ENCODE measurements at regions not wholly inside any gene's neighbourhood (a gene's known extent, or its start where the extent isn't known, plus 50 kb on each side); places are given as distances from the start of the nearest gene placed in this dataset.

DNA sequence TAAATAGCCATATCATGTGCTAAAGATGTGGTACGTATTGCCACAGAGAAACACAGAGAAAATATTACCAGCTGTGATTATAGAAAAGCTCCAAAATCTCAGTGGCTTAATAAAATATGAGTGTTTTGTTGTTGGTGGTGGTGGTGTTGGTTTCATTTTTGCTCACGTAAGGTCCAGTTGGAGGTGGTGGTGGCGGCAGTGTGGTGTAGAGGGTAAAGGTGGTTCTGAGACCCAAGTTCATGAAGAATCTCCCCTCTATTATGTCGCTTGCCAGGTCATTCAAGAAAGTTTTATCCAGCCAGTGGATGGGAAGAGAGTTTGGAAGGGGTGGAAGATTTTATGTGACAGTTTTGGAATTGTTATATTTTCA, 217.6 kb upstream of the SAMSN1 start:
- no peaks in the 10 kb centered on the region for H3K27me3 Mint-ChIP-seq
- no peaks in the 10 kb centered on the region for H3K27me3 ChIP-seq (replicated peaks in 1 of 2; ENCODE audit: control insufficient read depth in 2 of 2, extremely low read depth in 1 of 2, insufficient read depth in 2 of 2, low read length in 1 of 2)
- ATAC-seq (replicated peaks in 1 of 4) (no peak), DNase-seq (no peak)
- no peaks in the 10 kb centered on the region for H3K9me3 ChIP-seq
- no peak overlapping the region for H3K27ac Mint-ChIP-seq
- peaks cover 0 to 4% of the 10 kb centered on the region in 2 experiments for H3K4me1 ChIP-seq (ENCODE audit: control insufficient read depth in 1 of 2, extremely low read depth in 1 of 2, insufficient read depth in 2 of 2, low read length in 2 of 2)
- ChIA-PET CTCF (interaction anchor here in 1 of 2 donors (1.6 kb wide), 1 partner anchor 10 kb away, joined by 3 read pairs; no protein-coding TSS in a partner anchor), POLR2A (no interaction called here)
- H3K4me1 Mint-ChIP-seq: peaks cover 0 to 6% (median 6%) of the 10 kb centered on the region in 3 donors
- no peak overlapping the region for H3K4me3 ChIP-seq (ENCODE audit: control insufficient read depth in 1 of 2, extremely low read depth in 1 of 2, low read length in 1 of 2)
- H3K4me3 Mint-ChIP-seq: no peak overlapping the region
- no peak overlapping the region for H3K27ac ChIP-seq (ENCODE audit: low read length)
- no CpG with 5 or more reads among the region's 4 CpGs for WGBS (ENCODE audit: insufficient coverage)
- H3K36me3 Mint-ChIP-seq: no peaks in the 10 kb centered on the region
- no peaks in the 10 kb centered on the region for H3K9me3 Mint-ChIP-seq
- H3K36me3 ChIP-seq (ENCODE audit: control insufficient read depth in 2 of 2, extremely low read depth in 1 of 2, insufficient read depth in 1 of 2, low read length in 1 of 2): no peaks in the 10 kb centered on the region

- ChIA-PET CTCF (interaction anchor here in 1 of 2 donors (0.8 to 1.6 kb wide), 3 partner anchors 11 to 33 kb away, joined by 3 read pairs; no protein-coding TSS in a partner anchor), POLR2A (no interaction called here)
- Histone ChIP-seq H3K4me3 (ENCODE audit: control insufficient read depth in 1 of 2, extremely low read depth in 1 of 2, low read length in 1 of 2) (no peak overlapping the region), H3K9me3 (no peaks in the 10 kb centered on the region), H3K27ac (ENCODE audit: low read length) (peak overlapping the region; percentile 23), H3K4me1 (ENCODE audit: control insufficient read depth in 1 of 2, extremely low read depth in 1 of 2, insufficient read depth in 2 of 2, low read length in 2 of 2) (peaks cover 0 to 4% of the 10 kb centered on the region in 2 experiments), H3K27me3 (replicated peaks in 1 of 2; ENCODE audit: control insufficient read depth in 2 of 2, extremely low read depth in 1 of 2, insufficient read depth in 2 of 2, low read length in 1 of 2) (no peaks in the 10 kb centered on the region), H3K36me3 (ENCODE audit: control insufficient read depth in 2 of 2, extremely low read depth in 1 of 2, insufficient read depth in 1 of 2, low read length in 1 of 2) (no peaks in the 10 kb centered on the region)
- Mint-ChIP-seq H3K27ac (no peak overlapping the region), H3K4me3 (no peak overlapping the region), H3K4me1 (peaks cover 0 to 6% (median 6%) of the 10 kb centered on the region in 3 donors), H3K9me3 (no peaks in the 10 kb centered on the region), H3K36me3 (no peaks in the 10 kb centered on the region), H3K27me3 (no peaks in the 10 kb centered on the region)
- DNase-seq: peak in 1 of 35 experiments; percentile 26
- WGBS (ENCODE audit: insufficient coverage): 30% methylated on average over 2 of the region's 4 CpGs
- peak; percentile 72 to 84 (median 74) for ATAC-seq (replicated peaks in 1 of 4)
Observed at GRCh38 chr21:14762734-14763694, 216.9 kb upstream of the SAMSN1 start.

GRCh38 chr21:14762327-14762726, 216.2 kb upstream of the SAMSN1 start:
- peaks cover 0 to 6% (median 6%) of the 10 kb centered on the region in 3 donors for H3K4me1 Mint-ChIP-seq
- Histone ChIP-seq H3K4me3 (ENCODE audit: control insufficient read depth in 1 of 2, extremely low read depth in 1 of 2, low read length in 1 of 2) (no peak overlapping the region), H3K36me3 (ENCODE audit: control insufficient read depth in 2 of 2, extremely low read depth in 1 of 2, insufficient read depth in 1 of 2, low read length in 1 of 2) (no peaks in the 10 kb centered on the region), H3K9me3 (no peaks in the 10 kb centered on the region), H3K4me1 (ENCODE audit: control insufficient read depth in 1 of 2, extremely low read depth in 1 of 2, insufficient read depth in 2 of 2, low read length in 2 of 2) (peaks cover 0 to 4% of the 10 kb centered on the region in 2 experiments), H3K27me3 (replicated peaks in 1 of 2; ENCODE audit: control insufficient read depth in 2 of 2, extremely low read depth in 1 of 2, insufficient read depth in 2 of 2, low read length in 1 of 2) (no peaks in the 10 kb centered on the region), H3K27ac (ENCODE audit: low read length) (no peak overlapping the region)
- no CpG with 5 or more reads among the region's 1 CpG for WGBS (ENCODE audit: insufficient coverage)
- peak overlapping the region in 1 of 2 donors; percentile 12 for H3K27ac Mint-ChIP-seq
- ChIA-PET POLR2A (no interaction called here), CTCF (interaction anchor here in 1 of 2 donors (0.5 to 1.6 kb wide), 4 partner anchors 11 to 34 kb away, joined by 3 read pairs; no protein-coding TSS in a partner anchor)
- H3K9me3 Mint-ChIP-seq: no peaks in the 10 kb centered on the region
- no peaks in the 10 kb centered on the region for H3K36me3 Mint-ChIP-seq
- DNase-seq (no peak), ATAC-seq (replicated peaks in 1 of 4) (no peak)
- H3K4me3 Mint-ChIP-seq: no peak overlapping the region
- H3K27me3 Mint-ChIP-seq: no peaks in the 10 kb centered on the region

GRCh38 chr21:14759285-14759684, 213.2 kb upstream of the SAMSN1 start:
- Mint-ChIP-seq H3K9me3 (peaks cover 0 to 5% (median 3%) of the 10 kb centered on the region in 3 donors), H3K27me3 (no peaks in the 10 kb centered on the region), H3K36me3 (peaks cover 7% of the 10 kb centered on the region), H3K4me3 (no peak overlapping the region), H3K4me1 (peaks cover 0 to 6% (median 6%) of the 10 kb centered on the region in 3 donors), H3K27ac (no peak overlapping the region)
- Histone ChIP-seq H3K27ac (ENCODE audit: low read length) (no peak overlapping the region), H3K4me3 (ENCODE audit: control insufficient read depth in 1 of 2, extremely low read depth in 1 of 2, low read length in 1 of 2) (no peak overlapping the region), H3K27me3 (replicated peaks in 1 of 2; ENCODE audit: control insufficient read depth in 2 of 2, extremely low read depth in 1 of 2, insufficient read depth in 2 of 2, low read length in 1 of 2) (no peaks in the 10 kb centered on the region), H3K9me3 (no peaks in the 10 kb centered on the region), H3K4me1 (ENCODE audit: control insufficient read depth in 1 of 2, extremely low read depth in 1 of 2, insufficient read depth in 2 of 2, low read length in 2 of 2) (peaks cover 0 to 4% of the 10 kb centered on the region in 2 experiments), H3K36me3 (ENCODE audit: control insufficient read depth in 2 of 2, extremely low read depth in 1 of 2, insufficient read depth in 1 of 2, low read length in 1 of 2) (no peaks in the 10 kb centered on the region)
- CTCF ChIA-PET: no interaction called here
- DNase-seq (no peak), ATAC-seq (replicated peaks in 1 of 4) (no peak)
- POLR2A ChIA-PET: no interaction called here

GRCh38 chr21:14758849-14759248, 212.7 kb upstream of the SAMSN1 start:
- Mint-ChIP-seq H3K27me3 (no peaks in the 10 kb centered on the region), H3K27ac (no peak overlapping the region), H3K9me3 (peaks cover 0 to 6% (median 3%) of the 10 kb centered on the region in 3 donors), H3K4me3 (no peak overlapping the region), H3K36me3 (peaks cover 7% of the 10 kb centered on the region), H3K4me1 (peaks cover 0 to 6% (median 6%) of the 10 kb centered on the region in 3 donors)
- ChIA-PET POLR2A (no interaction called here), CTCF (no interaction called here)
- Histone ChIP-seq H3K9me3 (no peaks in the 10 kb centered on the region), H3K27ac (ENCODE audit: low read length) (no peak overlapping the region), H3K4me3 (ENCODE audit: control insufficient read depth in 1 of 2, extremely low read depth in 1 of 2, low read length in 1 of 2) (no peak overlapping the region), H3K27me3 (replicated peaks in 1 of 2; ENCODE audit: control insufficient read depth in 2 of 2, extremely low read depth in 1 of 2, insufficient read depth in 2 of 2, low read length in 1 of 2) (no peaks in the 10 kb centered on the region), H3K36me3 (ENCODE audit: control insufficient read depth in 2 of 2, extremely low read depth in 1 of 2, insufficient read depth in 1 of 2, low read length in 1 of 2) (no peaks in the 10 kb centered on the region), H3K4me1 (ENCODE audit: control insufficient read depth in 1 of 2, extremely low read depth in 1 of 2, insufficient read depth in 2 of 2, low read length in 2 of 2) (peaks cover 0 to 4% of the 10 kb centered on the region in 2 experiments)
- DNase-seq: no peak
- ATAC-seq (replicated peaks in 1 of 4): no peak

DNA sequence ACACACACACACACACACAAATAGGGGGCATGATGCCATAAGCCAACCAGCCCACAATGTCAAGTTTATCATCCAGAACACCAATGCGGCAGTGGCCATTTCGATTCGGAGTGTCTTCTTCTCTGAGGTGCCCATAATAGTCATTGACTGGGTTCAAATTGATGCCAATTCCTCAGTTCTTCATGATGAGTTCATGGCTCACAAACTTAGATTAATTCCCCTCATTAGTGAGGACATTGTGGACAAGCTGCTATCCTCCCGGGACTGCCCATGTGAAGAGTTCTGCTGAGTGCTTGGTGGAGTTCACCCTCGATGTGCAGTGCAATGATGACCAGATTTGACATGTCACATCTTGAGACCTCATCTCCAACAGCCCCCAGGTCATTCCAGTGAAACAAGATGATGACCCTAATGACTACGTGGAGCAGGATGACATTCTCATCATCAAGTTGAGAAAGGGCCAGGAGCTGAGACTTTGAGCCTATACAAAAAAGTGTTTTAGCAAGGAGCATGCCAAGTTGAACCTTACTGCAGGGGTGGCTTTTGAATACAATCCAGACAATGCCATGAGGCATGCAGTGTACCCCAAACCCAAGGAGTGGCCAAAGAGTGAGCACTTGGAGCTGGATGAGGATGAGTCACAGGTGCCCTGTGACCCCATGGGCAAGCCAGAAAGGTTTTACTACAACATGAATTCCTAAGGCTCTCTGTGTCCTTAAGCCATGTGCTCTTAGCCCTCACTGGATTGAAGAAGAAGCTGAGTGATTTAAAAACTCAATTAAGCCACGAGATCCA, 211.6 kb upstream of the SAMSN1 start:
- WGBS (ENCODE audit: insufficient coverage): 96% methylated on average over 4 of the region's 7 CpGs

More for the DNA sequence above, 211.6 kb upstream of the SAMSN1 start:
- H3K27me3 ChIP-seq (replicated peaks in 1 of 2; ENCODE audit: control insufficient read depth in 2 of 2, extremely low read depth in 1 of 2, insufficient read depth in 2 of 2, low read length in 1 of 2): no peaks in the 10 kb centered on the region
- Mint-ChIP-seq H3K4me3 (no peak overlapping the region), H3K4me1 (peaks cover 0 to 6% (median 6%) of the 10 kb centered on the region in 3 donors), H3K27ac (no peak overlapping the region), H3K9me3 (peaks cover 0 to 6% (median 3%) of the 10 kb centered on the region in 3 donors), H3K27me3 (no peaks in the 10 kb centered on the region), H3K36me3 (peaks cover 7% of the 10 kb centered on the region)
- no peaks in the 10 kb centered on the region for H3K9me3 ChIP-seq
- no peak for DNase-seq
- no peak overlapping the region for H3K4me3 ChIP-seq (ENCODE audit: control insufficient read depth in 1 of 2, extremely low read depth in 1 of 2, low read length in 1 of 2)
- ATAC-seq (replicated peaks in 1 of 4): no peak
- no peaks in the 10 kb centered on the region for H3K36me3 ChIP-seq (ENCODE audit: control insufficient read depth in 2 of 2, extremely low read depth in 1 of 2, insufficient read depth in 1 of 2, low read length in 1 of 2)
- ChIA-PET POLR2A (interaction anchor here in 1 of 2 donors (0.9 kb wide), 1 partner anchor 106 kb away, joined by 3 read pairs; no protein-coding TSS in a partner anchor), CTCF (no interaction called here)
- H3K27ac ChIP-seq (ENCODE audit: low read length): no peak overlapping the region
- H3K4me1 ChIP-seq (ENCODE audit: control insufficient read depth in 1 of 2, extremely low read depth in 1 of 2, insufficient read depth in 2 of 2, low read length in 2 of 2): peaks cover 0 to 1% of the 10 kb centered on the region in 2 experiments
